ENCODE measurements at regions not wholly inside any gene's neighbourhood (a gene's known extent, or its start where the extent isn't known, plus 50 kb on each side); places are given as distances from the start of the nearest gene placed in this dataset.
"Not testable (repeated sequence)": the region's sequence is repeated elsewhere in the genome, so short reads cannot be mapped to it uniquely, and the experiment has no call there.

DNA sequence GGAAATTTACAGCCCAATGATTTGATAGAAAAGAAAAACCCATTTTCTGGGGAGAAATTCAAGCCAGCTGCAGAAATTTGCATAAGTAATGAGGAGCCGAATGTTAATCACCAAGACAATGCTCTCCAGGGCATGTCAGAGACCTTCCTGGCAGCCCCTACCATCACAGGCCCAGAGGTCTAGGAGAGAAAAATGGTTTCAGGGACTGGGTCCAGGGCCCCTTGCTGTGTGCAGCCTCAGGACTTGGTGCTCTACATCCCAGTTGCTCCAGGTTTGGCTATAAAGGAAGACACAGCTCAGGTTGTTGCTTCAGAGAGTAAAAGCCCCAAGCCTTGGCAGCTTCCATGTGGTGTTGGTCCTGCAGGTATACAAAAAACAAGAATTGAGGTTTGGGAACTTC, 222.2 kb upstream of the ISX start:
- TF ChIP-seq, protein P1, sequence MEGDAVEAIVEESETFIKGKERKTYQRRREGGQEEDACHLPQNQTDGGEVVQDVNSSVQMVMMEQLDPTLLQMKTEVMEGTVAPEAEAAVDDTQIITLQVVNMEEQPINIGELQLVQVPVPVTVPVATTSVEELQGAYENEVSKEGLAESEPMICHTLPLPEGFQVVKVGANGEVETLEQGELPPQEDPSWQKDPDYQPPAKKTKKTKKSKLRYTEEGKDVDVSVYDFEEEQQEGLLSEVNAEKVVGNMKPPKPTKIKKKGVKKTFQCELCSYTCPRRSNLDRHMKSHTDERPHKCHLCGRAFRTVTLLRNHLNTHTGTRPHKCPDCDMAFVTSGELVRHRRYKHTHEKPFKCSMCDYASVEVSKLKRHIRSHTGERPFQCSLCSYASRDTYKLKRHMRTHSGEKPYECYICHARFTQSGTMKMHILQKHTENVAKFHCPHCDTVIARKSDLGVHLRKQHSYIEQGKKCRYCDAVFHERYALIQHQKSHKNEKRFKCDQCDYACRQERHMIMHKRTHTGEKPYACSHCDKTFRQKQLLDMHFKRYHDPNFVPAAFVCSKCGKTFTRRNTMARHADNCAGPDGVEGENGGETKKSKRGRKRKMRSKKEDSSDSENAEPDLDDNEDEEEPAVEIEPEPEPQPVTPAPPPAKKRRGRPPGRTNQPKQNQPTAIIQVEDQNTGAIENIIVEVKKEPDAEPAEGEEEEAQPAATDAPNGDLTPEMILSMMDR (IDR thresholded peaks at IDR 0.05; ENCODE audit: insufficient read depth, low read length, poor library complexity, severe bottlenecking): not testable (repeated sequence)
- not testable (repeated sequence) for TF ChIP-seq EZH2phosphoT487 (conservative IDR thresholded peaks at IDR 0.05; ENCODE audit: low read length)

All from SU-DHL-6 (cell line).